Activated CD8-positive, alpha-beta memory T cell treated with anti-CD3 and anti-CD28 coated beads, Interleukin-2, amount 50 U/mL, for 1 hour (primary cell): ENCODE measurements at regions not wholly inside any gene's neighbourhood (a gene's known extent, or its start where the extent isn't known, plus 50 kb on each side); places are given as distances from the start of the nearest gene placed in this dataset.
"Not testable (repeated sequence)": the region's sequence is repeated elsewhere in the genome, so short reads cannot be mapped to it uniquely, and the experiment has no call there.

Source experiments
- DNase-seq: peaks from one replicate; pipeline ENCODE4 v3.0.0-alpha.2; 2020; ENCODE audit errors: extremely low read depth

GRCh38 chr16:17984810-17985209 lies 351.7 kb downstream of the NPIPA8 start:
- no peak for DNase-seq

- no peak for DNase-seq
These were observed 352.5 kb downstream of the NPIPA8 start for GRCh38 chr16:17983847-17984639.

DNA sequence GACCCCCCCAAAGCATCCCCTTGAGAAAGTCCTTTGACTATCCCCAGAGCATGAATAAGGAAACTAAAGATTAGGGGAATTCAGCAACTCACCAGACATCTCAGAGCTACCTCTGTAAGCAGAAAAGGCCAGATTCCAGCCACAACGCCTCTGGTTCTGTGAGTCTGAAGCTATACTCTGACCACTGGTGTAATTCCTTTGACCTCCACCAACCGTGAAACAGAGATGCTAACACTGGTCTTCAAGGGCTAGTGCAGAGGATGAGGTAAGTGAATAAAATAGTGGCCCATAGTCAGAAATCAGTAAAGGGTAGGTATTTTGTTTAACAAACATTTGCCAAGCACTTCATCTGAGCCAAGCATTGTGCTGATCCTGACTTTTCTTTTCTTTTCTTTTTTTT lies 353.4 kb downstream of the NPIPA8 start:
- DNase-seq: no peak

DNA sequence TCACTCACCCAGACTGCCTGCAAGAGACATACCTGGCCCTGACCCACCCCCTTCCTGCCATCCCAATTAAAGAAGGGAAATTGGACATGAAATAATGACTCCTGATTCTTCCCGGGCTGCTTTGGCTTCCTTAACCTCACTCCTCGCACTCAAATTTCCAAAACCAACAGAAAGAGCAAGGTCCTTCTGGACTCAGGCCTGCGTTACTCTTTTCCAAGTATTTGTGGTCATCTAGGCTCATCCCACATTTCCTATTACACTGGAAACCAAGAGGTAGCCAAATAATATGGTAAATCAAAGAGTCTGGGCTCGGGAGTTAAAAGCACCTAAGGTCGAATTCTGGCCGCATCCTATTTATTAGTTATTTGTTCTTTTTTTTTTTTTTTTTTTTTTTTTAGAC lies 359.3 kb downstream of the NPIPA8 start:
- no peak for DNase-seq

GRCh38 chr16:17972460-17972943 lies 364.0 kb downstream of the NPIPA8 start:
- DNase-seq: no peak

DNA sequence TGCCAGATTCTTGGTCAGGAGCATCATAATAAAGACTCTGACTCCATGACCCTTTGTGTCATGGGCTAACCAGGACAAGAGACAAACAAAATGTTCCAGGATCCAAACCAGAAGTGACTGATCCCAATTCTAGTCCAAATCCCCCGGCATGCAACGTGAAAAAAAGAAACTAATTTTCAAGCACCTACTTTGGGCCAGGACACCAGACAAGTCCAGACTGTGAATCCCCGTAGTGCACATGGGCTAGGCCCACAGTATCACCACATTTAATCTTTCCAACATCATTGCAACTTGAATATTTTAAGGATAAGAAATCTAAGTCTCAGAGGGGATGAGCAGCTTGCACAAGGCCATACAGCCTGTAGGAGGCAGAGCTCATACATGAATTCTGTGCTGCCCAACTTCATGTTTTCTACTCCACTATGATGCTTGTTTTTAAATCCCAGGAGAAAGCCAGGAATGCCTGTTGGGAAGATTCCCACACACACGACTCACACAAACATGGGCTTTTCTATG lies 365.7 kb downstream of the NPIPA8 start:
- no peak for DNase-seq

- DNase-seq: no peak
These were observed 366.3 kb downstream of the NPIPA8 start for GRCh38 chr16:17970157-17970765.

- no peak for DNase-seq
These were observed 371.2 kb downstream of the NPIPA8 start for GRCh38 chr16:17965133-17965900.

DNA sequence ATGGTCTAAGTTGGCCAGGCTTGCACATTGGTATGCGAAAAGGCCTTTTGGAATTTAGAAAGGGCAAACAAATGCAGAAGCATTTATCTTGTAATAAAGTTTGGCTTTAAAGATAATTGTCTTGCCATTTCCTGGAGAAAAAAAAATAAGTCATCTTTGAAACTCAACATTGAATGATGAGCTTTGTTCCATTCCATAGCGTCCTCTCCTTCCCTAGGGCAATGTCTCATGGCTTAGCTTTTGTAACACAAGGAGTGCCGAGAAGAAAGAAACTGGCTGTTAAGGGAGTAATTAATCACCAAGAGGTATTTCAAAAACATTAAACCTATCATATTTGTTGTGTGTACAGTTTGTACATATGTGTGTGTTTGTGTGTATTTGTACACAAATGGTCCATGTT lies 372.3 kb downstream of the NPIPA8 start:
- DNase-seq: no peak

- DNase-seq: no peak
These were observed 373.2 kb downstream of the NPIPA8 start for GRCh38 chr16:17963185-17963836.

- no peak for DNase-seq
These were observed 373.8 kb downstream of the NPIPA8 start for GRCh38 chr16:17962726-17963125.

DNA sequence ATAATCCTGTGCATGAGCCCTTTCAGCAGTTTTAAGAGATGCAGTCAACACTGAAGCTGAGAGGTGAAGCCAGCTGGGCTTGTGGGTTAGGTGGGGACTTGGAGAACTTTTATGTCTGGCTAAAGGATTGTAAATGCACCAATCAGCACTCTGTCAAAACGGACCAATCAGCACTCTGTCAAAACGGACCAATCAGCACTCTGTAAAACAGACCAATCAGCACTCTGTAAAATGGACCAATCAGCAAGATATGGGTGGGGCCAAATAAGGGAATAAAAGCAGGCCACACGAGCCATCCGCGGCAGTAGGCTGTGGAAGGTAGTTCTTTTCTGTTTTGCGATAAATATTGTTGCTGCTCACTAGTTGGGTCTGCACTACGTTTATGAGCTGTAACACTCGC lies 374.7 kb downstream of the NPIPA8 start:
- DNase-seq: not testable (repeated sequence)

GRCh38 chr16:17951378-17951777 lies 385.2 kb downstream of the NPIPA8 start:
- DNase-seq: no peak

GRCh38 chr16:17949982-17950250 lies 386.6 kb downstream of the NPIPA8 start:
- DNase-seq: no peak

- no peak for DNase-seq
These were observed 387.2 kb downstream of the NPIPA8 start for GRCh38 chr16:17949141-17949981.

DNA sequence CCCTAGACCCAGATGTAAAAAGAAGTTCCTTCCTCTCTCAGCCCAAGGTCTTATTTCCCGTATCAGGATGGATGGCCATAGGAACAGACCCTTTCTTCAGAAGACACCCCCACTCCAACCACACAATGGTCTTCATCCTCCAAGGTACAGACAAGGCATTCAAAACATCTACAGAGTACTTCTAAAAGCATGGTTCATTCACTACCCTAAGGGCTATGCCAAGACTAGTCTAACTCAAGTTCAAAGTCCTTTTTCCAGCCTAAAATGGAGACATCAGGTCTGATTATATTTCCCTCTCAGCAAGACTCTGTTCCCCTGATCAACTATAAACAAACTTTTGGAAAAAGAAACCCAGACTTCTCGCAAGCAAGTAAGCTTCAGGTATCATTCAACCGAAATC lies 388.9 kb downstream of the NPIPA8 start:
- DNase-seq: no peak

DNA sequence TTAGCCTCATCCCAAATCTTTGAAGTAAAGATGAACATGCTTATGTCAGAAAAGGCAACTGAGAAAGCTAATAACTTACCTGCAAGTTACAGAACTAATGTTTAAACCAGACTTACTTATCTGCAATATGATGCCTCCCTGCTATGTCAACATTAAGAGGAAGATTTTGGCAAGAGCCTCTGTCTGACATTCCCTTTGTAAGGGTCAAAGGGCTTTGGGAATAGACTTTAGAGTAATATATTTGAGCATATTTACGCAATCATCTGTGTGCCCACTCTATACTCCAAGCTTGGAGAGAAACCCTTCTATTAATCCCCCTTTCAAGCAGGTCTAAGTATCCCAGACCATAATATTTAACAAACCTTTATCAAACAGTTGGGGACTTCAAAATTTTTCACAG lies 389.4 kb downstream of the NPIPA8 start:
- no peak for DNase-seq

GRCh38 chr16:17945080-17945601 lies 391.4 kb downstream of the NPIPA8 start:
- DNase-seq: no peak

GRCh38 chr16:17944345-17944744 lies 392.2 kb downstream of the NPIPA8 start:
- DNase-seq: no peak

DNA sequence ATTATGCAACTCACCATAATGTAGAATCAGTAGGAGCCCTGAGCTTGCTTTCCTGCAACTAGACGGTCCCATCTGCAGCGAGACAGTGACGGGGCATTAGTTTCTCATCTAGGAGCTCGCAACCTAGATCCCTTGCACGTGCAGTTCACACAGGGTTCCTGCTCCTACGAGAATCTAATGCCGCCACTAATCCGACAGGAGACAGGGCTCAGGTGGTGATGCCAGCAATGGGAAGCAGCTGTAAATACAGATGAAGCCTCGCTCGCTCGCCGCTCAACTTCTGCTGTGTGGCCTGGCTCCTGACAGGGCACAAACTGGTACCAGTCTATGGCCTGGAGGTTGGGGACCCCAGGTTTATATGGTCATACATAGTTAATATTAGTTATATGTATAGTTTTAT lies 394.5 kb downstream of the NPIPA8 start:
- DNase-seq: no peak
